ENCODE measurements at regions not wholly inside any gene's neighbourhood (a gene's known extent, or its start where the extent isn't known, plus 50 kb on each side); places are given as distances from the start of the nearest gene placed in this dataset.
"Not testable (repeated sequence)": the region's sequence is repeated elsewhere in the genome, so short reads cannot be mapped to it uniquely, and the experiment has no call there.

DNA sequence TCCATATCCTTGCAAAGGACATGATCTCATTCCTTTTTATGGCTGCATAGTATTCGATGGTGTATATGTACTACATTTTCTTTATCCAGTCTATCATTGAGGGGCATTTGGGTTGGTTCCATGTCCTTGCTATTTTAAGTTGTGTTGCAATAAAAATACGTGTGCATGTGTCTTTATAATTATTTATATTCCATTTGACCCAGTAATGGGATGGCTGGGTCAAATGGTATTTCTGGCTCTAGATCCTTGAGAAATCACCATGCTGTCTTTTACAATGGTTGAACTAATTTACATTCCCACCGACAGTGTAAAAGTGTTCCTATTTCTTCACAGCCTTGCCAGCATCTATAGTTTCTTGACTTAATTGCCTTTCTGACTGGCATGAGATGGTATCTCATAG, 972.6 kb upstream of the KCND2 start:
- not testable (repeated sequence) for DNase-seq

DNA sequence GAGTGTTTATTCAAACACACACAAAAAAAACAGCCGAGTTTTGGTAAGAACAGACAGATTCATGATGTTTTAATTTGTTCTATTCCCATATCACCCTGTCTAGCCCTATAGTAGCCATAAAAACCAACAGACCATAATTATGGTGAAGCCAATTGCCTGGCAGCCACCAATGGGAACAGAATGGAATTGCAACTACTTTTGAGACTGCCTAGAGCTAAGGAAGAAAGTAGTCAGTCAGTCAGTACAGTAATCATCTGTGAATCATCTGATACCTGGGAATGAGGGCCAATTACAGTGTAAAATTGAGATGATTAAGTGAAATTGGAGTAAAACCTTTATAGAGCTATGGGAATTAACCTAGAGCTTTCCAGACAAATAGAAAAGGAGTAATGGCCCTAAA, 952.7 kb upstream of the KCND2 start:
- no peak for DNase-seq

DNA sequence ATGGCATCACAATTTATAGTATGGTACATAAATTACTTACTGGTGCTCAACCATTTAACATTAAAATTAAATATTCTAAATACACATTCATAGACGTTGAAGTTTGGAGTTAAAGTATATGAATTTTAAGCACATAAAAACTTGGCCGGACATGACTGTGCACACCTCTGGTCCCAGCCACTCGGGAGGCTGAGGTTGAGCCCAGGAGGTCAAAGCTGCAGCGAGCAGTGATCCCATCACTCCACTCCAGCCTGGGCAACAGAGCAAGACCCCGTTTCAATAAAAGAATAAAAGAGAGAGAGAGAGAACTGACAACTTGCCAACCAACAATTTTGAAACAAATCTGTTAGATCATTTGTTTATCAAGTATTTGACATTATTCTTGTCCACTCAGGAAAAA, 943.3 kb upstream of the KCND2 start:
- DNase-seq: no peak

DNA sequence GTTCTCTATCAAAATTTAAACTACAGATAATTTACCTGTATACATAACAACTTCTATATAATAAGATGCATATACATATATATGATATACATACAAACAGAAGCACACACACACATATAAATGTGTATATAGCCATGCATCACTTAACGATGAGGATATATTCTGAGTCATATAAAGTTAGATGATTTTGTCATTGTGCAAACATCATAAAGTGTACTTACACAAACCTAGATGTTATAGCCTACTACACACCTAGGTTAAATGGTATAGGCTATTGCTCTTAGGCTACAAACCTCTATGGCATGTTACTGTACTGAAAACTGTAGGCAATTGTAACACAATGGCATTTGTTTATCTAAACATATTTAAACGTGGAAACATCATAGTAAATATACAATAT, 937.6 kb upstream of the KCND2 start:
- no peak for DNase-seq

DNA sequence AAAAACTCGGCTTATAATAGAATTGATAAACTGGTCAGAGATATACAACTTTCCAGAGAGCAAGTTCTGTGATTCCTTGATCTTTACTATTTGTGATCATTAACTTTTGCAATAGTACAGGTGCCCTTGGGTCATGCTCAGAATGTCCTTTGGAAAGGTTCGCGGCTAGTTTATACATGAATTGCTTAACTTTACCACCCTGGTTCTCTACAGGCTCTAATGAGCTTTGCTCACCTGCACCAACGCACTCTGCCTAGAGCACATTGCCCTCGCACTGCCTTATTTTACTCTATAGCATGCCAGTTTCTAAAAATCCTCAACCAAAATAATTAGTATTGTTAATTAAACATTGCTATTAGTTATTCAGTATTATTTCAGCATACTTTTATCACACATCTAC, 931.2 kb upstream of the KCND2 start:
- no peak for DNase-seq

DNA sequence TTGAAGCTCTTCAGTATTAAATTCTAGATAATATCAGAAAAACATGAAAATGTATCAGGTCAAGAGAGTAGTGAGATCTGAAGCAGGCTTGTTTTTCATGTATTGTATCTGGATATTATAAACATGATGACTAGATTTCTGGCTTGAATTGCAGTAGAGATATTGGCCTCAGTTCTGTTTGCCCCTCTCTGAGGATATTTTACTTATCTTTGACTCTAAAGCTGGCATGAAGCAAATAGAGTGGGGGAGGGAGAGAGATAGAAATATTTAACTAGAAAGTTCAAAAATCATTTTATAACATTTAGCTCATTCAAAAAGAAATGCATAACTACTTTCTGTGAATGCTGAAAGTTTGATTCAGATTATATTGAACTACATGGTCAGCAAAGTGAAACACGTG, 929.7 kb upstream of the KCND2 start:
- no peak for DNase-seq

DNA sequence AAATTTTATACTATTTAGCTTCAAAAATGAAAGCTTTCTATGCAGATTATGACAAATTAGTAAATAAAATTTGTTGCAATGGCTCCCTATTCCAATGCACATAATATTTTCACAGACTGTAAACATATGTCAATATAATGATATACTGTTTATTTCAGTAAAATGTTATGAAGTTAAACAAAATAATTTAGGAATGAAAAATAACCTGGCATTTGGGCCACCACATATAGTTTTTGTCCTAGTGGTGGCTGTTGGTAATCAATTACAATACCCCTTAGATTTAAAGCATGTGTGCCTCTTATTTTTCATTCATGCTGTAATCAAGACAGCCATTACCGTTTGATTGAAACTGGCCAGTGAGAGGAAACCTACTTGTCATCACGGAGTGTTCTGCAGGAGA, 928.5 kb upstream of the KCND2 start:
- DNase-seq: no peak

DNA sequence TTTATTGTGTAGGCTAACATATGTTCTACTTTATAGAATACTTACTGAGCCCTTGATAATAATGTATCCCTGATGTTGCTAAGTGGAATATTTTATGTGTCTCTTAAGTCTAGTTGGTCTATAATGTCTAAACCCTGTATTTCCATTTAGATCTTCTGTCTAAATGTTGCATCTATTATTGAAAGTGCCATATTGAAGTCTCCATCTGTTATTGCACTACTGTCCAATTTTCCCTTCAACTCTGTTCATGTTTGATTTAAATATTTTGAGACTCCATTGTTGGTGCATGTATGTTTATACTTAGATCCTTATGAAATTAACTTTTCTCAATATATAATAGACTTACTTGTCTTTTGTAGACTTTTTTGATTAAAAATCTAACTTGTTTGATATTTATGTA, 924.5 kb upstream of the KCND2 start:
- no peak for DNase-seq

DNA sequence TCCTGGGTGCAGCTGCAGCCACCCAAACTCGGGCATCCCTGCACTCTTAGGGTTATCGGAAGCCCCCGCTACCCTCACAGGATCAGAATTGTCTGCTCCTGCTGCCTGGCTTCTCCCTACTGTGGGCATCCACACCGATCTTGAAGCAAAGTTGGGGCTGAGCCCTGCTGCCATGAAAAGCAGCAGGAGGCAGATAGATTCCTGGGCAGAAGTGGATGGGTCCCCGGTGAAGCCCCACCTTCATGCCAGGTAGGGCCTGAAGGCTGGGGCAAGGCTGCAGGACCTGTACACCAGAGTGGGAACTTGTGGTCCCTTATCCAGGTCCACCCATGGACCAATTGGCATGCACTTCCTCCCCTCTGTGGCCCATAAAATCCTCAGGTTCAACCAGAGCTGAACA, 922.6 kb upstream of the KCND2 start:
- DNase-seq: no peak

DNA sequence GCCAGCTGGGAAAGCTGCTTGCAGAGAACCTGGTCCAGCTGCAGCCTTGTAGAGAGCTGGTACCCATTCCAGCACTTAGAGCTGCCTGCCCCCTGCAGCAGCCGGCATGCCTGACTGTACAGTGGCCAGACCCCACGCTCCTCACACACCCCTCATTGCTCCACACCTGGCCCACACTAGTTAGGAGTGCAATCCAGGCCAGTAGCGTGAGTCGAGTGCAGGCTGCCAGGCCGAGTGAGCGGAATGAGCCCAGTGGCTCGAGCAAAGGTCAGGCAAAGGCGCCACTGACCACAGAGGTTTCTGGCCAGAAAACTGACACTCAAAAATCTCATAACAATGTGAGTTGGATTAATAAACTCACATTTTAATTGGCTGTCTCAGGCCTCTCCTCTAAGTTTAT, 921.7 kb upstream of the KCND2 start:
- DNase-seq: no peak

DNA sequence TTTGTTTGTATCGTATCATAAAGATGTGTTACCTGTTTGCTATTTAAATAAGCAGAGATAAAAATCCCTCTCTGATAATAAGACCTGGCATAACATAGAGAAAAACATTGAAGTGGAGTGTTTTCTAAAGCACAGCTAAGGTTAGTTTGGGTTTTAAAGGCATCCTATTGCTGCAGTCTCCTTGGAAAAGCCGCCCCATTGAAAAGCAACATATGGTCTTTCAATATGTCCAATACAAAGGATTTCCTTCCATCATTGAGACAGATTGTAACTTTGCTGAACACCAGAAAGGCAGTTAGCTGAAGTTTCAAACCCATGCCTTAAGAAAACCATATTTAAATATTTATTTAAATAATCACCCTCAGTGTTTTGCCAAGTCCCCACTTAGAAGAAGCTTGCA, 898.5 kb upstream of the KCND2 start:
- DNase-seq: no peak

DNA sequence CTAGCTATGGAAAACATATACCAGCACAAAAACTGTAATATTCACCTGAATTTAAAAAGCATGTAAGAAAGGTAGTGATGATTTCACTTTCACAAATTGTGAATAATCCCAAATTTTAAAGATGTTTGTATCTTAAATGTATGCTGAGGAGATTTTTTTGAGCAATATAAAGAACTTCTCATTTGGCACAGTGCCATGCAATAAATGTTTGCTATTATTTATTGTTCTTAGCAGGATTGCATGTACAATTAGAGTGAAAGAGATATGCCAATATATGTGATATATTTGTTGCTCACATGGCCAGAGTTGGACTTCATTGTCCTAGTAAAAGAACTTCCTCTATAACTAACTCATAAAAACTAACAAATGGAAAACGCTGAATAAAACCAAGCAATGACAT, 895.1 kb upstream of the KCND2 start:
- no peak for DNase-seq

DNA sequence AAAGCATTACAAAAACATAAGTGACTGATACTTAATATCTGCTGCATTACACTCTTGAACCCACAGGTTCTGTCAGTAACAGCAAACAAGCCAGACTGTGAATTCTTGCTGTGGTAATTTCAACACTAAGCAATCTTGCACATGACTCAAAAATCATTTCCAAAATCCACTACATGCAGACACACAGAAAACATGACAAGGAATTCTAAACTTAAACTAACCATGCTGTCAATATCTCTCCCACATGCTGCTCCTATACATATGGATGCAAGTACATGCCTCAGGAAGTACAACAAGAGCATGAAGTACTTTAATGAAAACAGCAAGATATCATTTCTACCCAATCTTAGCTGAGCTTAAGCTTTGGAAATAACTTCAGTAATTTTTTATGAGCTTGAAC, 890.2 kb upstream of the KCND2 start:
- no peak for DNase-seq

DNA sequence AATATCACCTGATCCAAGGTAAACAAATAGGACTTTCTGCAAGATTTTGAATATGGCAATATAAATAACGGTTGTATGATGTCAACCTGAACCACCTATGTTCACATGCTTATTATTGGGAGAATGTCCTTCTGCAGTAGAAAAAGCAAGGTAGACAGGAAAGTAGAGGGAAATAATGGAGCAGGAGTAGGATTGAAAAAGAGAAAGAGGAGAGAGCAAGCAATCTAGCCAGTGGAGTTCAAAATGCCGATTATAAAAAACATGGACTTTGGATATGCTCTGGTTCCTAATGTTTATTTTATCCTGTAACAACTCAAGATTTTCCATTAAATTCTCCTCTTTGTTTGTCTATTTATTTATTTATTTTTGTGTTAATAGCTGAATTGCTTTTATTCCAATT, 878.0 kb upstream of the KCND2 start:
- no peak for DNase-seq

DNA sequence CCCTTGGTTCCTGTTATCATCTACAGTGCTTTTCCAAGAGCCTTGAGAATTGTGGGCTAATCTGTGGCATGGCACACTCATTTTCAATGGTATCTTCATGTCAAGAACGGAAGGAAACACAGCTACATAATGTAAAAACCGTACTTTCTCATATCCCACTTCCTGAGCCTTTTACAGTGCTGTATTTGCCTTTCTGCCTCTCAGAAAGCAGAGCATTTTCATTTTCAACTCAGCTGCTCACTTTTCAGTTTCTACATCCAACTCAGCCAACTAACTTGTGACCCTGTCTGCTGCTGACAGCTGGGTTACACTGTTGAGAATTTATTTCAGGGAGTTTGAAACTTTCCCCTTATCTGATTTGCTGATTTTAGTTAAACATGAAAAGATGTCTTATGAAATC, 875.8 kb upstream of the KCND2 start:
- no peak for DNase-seq

DNA sequence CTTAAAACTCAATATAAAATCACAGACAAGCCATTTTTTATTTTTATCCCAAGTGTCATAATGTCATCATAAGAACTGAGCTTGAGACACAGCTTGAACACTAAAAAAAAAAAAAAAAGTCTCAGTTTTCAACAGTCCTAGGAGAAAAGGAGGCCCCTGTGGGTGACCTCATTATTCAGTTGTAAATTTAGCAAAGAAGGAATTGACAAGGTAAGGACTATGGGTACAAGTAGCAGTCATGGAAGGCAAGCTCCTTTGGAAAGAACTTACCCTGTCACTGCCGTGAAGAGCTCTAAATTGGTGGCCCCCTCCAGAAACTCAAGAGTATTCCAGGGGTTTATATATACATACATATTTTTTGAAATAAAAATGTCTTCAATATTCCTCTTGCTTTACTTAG, 864.4 kb upstream of the KCND2 start:
- DNase-seq: no peak

DNA sequence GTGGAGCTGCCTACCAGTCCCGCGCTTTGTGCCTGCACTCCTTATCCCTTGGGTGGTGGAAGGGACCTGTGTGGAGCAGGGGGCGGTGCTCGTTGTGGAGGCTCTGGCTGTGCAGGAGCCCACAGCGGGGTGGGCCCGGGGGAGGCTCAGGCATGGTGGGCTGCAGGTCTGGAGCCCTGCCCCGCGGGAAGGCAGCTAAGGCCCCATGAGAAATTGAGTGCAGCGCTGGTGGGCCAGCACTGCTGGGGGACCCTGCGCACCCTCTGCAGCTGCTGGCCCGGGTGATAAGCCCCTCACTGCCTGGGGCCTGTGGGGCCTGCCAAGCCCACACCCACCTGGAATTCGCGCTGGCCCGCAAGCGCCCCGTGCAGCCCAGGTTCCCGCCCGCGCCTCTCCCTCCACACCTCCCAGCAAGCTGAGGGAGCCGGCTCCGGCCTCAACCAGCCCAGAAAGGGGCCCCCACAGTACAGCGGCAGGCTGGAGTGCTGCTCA, 859.6 kb upstream of the KCND2 start:
- no peak for DNase-seq

DNA sequence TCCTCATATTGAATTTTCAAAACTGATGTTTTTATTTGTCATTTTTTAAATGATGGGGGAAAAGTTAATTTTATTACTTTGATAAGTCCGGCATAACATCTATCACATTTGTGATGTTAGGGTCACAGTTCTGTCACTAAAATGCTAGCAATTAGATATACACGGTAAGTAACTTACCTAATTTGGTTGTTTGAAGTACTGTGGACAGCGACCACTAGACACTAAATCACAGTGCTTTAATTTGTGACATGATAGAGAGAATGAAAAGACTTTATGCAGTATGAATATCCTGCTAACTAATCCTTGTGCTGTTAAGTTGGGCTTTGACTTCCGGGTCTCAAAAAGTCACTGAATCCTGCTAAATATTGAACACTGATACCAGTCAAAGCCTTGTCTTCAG, 857.3 kb upstream of the KCND2 start:
- no peak for DNase-seq

DNA sequence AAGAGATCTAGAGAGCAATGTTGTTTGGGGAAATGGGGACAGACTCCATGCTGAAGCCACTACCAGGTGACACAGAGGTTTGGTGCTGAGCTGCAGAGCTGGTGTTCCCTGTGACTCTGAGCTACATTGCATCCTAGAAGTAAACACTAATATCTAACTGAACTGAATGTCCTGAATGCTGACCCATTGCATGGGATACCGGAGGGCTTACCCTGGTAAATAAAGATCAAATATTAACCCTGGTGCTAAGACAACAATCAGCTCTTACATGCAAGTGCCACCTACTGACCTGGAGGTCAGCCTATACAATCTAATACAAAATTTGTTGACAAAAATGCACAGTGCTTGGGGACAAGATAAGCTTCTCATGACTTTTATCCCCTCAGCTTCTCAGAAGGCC, 851.3 kb upstream of the KCND2 start:
- no peak for DNase-seq

DNA sequence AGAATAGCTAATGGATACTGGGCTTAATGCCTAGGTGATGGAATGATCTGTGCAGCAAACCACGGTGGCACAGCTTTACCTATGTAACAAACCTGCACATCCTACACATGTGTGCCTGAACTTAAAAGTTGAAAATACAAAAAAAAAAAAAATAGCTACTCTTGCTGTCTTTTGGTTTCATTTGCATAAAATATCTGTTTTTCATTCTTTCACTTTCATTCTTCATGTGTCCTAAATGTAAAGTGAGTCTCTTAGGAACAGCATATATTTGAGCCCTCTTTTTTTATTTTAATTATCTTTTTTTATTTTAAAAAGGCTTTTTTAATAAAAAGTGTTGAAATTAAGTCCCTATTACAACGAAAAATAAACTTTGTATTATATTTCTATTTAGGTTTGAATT, 836.1 kb upstream of the KCND2 start:
- no peak for DNase-seq

DNA sequence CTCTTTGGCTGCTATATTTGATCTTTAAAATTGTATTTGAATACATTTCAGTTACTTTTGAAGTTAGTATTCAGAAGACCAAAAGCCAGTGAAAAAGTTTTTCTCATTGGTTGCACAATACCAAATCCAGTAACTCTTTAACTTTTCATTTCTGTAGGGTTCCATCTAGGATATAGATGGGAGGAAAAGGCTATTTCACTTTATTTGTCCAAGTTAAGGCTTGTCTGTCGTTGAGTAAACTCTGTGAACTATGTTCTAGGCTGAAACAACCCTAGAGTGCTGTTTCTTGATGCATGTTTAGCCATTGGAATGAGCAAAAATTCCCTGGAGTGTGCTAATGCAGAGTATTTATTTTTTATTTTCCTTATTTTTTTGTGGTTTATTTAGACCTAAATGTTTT, 834.7 kb upstream of the KCND2 start:
- DNase-seq: no peak

DNA sequence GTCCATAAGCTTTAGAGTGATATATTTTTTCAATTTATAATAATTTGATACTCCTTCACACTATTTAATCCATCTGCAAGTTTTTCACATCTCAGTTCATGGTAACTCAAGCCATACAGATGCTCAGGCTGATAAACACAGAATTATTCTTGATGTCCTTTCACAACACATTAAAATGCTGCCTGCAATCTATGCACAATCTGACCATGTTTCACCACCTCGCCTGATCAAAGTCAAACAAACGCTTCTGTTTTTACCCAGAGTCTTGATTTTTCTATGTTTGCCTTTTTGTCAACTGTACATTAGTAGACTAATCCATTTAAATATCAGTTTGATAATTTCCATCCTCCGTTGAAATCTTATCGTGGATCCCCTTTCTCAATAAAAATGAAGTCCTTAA, 833.8 kb upstream of the KCND2 start:
- no peak for DNase-seq

DNA sequence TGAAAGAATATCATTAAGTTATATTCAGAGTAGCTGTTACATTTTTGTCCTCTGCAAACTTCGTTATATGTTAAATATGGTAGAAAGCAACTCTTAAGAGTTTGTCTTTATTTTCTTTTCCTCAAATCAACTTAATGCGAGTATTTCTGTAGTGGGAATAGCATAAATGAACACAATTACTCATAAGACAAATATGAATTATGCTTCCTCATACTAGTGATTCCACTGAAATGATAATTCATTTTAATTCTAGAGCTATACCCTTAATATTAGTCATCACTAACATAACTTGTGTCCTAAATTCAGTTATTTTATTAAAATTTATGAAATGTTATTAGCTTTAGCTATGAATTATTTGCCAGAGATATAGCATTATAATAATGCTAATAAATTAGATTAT, 820.6 kb upstream of the KCND2 start:
- no peak for DNase-seq

DNA sequence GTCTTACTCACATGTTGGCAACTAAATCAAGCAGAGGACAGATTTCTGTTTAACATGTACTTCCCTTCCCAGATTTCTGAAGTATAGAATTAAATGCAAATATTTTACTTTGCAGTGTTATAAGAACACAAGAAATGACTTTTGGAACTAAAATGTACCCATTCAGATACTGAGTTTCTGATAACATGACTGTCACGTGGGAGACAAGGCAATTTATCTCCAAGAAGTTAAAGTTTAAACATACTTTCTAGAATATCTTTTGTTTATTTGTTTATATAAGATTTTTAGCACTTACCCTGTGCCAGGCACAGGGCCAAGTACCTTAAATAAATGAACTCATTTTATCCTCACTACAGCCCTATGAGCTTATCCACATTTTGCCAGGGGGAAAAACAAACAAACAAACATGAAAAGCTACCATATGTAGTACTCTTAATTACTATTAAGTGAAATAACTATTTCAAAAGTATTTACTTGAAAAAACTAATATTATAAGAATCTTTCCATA, 807.1 kb upstream of the KCND2 start:
- no peak for DNase-seq

DNA sequence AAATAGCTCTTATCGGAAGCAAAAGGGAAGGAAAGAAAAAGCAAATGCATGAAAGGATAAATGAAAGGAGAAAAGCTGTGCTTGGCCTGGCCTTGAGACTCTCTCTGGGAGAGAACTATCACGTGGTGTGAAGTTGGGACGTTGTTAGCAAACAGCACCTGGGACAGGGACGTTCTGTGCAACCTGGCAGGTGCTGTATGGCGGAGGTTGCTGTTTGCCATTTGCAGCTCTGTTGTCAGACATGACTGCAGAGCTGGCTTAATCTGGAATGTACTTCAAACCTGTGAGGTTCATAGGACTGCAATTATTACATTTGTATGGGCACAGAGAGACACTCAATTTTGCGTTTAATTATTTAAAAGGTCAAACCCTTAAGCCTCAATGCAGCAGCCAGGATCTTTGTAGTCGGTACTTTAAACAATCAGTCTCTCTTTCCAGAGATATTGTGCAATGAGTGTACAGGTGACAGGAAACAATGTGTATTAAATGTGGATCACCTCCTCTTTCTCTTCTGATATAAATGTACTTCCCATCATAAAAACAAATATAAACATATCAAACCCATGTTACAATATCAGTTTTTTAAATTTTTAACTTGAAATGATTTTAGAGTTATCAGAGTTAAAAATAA, 800.5 kb upstream of the KCND2 start:
- DNase-seq: no peak

DNA sequence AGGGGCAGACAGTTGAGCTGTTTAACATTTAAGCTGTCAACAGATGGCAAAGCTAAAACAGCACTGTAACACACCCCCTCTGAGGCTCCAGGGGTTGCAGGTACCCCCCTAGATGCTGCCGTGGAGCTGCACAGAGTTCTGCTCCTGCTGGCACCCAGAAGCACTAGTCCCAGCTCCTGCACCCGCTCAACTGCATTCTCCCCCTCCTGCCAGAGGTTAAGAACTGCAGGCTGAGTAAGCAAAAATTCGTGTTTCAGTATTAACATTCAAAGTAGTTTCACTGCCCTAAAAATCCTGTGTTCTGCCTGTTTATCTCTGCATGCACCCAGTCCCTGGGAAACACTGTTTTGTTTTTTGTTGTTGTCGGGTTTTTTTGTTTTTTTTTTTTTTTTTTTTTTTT, 790.8 kb upstream of the KCND2 start:
- DNase-seq: no peak
